Activated gamma-delta T cell treated with Interleukin-2 at 50 U/mL for 16 hours (primary cell): ENCODE measurements at regions not wholly inside any gene's neighbourhood (a gene's known extent, or its start where the extent isn't known, plus 50 kb on each side); places are given as distances from the start of the nearest gene placed in this dataset.

ENCODE experiments used
- DNase-seq: peaks from one replicate; pipeline ENCODE4 v3.0.0-alpha.2; 2020

DNA sequence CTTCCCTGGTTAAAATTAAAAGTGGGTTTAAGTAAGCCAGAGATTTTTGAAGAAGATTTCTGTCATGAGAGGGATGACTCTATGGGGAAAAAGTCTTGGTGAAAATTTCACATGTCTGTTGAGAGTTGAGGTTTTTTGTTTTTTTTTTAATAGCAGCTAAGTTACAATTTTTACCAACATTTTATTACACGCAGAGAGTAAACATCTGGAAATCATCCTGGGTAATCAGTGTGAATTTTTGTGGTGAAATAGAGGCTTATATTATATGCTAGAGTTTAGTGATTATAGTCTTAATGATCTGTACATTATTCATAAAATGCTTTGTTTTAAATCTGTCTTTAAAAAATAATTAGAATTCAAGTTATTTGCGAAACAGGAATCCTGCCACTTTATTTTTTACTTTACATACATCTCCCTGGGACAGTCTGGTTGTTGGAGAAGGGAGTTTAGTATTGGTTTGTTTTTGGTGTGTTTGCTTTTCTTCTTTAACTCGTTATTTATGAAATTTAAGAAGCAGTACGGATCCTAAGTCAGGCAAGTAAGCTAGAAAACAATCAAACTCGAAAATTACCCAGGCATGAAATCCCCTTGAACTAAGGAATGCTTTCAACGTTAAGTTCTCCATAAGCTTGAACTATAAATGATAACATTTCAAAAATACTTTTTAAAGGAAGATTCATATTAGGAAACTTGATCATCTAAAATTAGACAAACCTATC lies 143.4 kb upstream of the TSC22D2 start:
- DNase-seq: no peak

DNA sequence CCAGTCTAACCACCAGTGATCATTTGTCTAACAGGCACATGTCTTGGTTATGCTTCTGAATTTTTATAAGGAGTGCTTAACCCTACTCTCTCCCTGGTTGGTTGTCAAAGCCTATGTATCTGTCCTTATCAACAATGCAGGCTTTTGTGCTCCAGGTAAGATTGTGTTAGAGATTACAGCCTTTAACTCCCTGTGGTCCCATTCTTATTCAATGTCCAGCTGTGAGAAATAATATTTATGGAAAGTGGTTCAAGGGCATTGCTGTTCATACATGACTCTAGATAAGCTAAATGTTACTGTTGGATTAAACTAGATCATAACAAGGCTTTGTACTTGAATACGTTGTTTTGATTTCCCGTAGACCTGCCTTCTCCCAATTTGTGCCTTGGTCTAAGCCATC lies 146.1 kb upstream of the TSC22D2 start:
- no peak for DNase-seq

DNA sequence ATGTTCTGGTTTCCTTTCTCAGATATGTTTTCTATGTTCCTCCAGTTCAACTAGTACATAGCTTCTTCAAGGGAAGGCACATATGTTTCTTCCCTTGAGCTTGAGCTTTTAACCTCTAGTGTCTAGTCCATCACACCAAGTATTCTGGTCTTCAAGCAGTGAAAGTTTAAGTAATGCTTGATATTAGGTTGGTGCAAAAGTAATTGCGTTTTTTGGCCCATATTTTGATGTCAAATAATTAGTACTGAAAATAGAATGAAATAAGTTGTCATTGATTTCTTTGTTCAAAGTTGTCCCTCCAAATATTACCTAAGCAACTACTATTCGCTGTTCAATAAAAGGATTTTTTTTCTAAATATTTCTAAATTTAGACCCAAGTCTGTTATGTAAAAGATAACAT lies 146.7 kb upstream of the TSC22D2 start:
- no peak for DNase-seq

DNA sequence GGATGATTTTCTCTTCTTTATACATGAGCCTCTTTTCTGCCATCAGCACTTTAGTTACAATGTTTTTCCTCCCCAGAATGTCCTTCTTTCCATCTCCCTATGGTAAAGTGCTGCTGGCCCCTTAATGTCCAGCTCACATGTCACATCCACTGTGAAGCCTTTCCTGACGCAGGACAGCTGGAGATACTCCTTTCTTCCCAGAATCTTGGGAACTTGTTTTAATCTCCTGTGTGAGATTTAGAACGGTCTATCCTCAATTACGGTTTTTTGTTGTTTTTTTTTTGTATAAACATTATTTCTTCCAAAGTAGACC lies 147.7 kb upstream of the TSC22D2 start:
- DNase-seq: no peak

DNA sequence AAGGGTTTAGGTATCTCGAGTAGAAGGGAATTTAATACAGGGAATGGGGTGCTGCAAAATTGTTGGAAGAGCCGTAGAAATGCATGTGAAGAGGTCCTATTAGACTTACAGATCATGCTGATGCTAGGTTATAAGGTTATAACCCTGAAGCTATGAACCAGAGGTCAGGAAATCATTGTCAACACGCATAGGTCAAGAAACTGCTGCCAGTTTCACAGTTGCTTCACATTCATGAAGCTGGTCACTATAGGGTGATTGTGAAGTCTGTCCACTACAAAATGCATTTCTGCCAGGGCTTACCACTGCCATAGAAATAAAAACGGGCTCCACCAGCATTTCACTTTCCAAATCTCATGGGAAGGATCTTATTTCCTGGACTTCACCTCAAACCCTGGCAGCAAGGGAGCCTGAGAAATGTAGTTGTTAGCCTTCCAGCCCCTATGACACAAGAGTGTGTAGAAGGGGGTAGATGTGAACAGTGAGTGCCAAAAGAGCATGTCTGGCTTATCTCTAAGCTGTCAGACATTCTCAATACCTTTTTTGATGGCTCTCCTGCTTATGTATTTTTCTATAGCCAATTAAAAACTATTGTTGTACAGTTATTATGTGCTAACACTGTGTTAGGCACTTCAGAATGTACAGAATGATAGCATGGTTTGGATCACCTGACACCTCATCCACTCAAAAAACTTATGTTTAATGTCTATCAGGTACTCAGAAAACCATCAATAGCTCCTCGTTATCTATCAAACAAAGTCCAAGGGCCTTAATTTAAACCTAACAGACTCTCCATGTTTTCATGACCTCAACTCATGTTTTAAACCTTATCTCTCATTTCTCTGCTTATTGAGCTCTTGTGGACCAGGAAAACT lies 148.3 kb upstream of the TSC22D2 start:
- DNase-seq: no peak

DNA sequence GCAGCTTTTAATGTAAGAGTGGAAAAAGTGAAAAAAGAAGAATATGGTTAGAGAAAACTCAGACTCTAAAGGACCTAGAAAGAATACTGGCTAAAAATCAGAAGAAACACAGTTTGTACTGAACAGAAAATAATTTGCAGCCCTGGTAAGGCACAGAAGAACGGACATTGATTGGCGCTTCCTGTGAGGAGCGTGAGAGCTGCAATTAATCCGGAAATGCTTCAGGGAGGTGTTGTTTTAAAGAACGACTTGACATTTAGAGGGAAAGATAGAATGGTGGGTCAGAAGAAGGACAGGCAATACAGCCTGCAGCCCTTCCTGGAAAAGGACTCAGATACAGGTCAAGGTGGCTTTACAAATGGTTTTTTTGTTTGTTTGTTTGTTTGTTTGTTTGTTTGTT lies 151.3 kb upstream of the TSC22D2 start:
- no peak for DNase-seq

DNA sequence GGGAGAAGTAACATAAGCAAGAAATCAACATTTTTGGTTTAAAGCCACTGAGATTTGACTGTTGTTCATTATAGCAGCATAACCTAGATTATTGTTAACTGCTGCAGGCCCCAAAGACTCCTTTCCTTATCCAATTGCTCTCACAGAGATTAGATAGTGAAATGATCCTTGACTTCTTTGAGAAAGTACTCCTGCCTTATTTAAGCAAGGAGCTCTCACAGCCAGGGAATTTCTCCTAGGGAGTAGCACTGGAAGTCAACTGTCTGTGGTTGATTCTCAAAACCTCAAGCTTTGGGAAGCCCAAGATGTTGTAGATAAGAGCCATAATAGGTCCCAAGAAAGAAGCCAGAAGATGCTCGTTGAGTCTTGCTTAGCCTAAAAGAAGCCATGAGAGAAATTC lies 151.8 kb upstream of the TSC22D2 start:
- no peak for DNase-seq

GRCh38 chr3:150255826-150256225 lies 152.3 kb upstream of the TSC22D2 start:
- DNase-seq: no peak

- no peak for DNase-seq
Observed at GRCh38 chr3:150255413-150255812, 152.7 kb upstream of the TSC22D2 start.

GRCh38 chr3:150254309-150254708 lies 153.8 kb upstream of the TSC22D2 start:
- DNase-seq: no peak

DNA sequence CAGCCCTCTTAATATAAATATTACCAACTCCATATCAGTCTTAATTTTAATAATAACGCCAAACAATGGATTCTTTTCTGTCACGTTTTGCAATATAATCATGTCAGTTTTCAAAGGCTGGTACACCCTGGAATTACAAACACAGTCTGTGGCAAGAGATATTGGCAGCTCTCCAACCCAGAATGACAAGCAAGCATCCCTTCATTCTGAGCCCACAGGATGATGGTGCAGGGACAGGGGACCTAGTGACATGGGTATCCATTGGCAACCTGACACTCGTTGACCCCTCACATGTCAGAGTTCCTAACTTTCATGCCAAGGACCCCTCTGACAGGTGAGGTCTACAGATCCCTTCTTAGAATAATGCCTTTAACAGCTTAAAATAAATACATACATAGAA lies 154.5 kb upstream of the TSC22D2 start:
- DNase-seq: no peak

DNA sequence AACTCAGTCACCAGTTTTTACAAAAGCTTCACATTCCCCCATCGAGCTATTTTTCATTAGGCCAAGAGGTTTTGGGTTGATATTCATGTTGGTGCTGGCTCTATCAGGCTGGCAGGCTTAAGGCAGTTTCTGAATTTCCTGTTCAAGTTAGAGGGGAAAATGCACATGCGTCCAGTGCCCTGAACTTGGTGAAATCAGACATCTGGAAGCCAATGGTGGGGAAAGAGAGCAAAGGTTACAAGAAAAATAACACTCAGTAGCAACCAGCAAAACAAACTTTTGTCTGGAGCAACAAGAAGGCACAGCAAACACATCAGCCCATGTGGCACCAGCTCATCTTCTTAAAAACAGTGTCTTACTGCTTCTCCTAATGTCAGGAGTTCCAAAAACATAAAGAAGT lies 155.6 kb upstream of the TSC22D2 start:
- DNase-seq: no peak

DNA sequence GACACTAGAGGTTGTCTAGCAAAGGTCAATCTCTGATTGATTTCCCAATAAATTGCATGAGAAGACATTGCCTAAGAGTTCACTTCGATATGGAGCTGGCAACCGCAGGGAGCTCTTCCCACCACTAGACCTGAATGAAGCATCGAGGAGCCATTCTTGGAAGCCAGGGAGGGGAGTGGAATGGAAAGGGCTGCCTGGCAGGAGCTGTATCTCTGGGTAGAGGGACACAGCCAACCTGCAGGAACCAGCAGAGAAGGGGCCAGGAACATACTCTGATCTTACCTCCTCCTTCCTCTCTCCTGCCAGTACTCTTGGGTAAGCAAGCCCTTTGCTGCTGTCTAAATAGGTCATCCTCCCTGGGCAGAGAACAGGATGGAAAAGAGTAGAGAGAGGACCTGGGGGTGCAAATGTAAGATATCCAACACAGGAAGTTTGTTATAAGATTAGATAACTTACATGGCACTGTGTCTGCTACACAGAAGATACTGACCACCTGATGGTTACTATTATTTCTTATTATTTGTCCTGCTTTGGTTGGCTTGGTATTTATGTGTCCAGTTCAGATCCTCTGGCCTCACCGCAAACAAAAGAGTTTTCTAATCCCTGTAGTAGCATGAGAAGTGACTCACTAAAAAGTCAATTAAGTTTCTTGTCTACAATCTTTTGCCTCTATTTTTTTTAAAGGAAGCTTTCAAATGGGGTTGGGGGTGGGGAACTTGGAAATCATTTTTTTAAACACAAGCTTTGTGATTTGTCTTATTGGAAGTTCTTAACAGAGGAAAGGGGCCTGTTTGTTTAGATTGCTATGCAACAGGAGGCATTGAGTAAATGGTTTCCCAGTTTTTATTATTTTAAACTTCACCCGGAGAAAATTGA lies 156.7 kb upstream of the TSC22D2 start:
- DNase-seq: no peak

DNA sequence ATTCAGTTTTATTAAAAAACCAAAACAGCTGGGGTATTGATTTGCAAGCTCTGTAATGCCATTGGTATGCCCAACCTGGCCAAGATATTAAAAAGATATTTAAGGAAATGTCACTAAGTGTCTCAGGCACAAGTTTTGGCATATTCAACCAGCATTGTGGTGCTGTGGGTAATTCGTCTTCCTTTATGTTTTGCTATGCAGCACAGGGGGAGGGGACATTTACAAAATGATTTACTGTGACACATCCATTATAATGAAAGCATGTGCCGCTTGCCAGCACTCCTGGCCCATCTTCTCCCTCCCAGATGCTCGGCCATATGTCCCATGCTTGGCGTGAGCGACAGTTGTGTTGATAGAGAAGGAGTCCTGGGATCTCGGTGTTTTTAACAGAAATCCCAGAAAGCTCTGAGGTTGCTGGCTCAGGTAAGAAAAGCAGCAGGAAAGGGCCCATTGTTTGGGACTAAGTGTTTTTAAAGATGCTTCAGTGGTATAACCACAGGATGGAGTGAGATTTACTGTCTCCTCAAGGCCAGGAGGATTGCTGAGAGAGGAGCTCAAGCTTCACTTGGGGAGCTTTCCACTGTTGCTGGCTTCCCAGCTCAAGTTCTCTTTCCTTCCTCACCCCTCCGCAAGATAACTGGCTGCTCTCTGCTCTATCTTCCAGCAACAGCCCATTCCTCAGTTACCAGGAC lies 158.2 kb upstream of the TSC22D2 start:
- no peak for DNase-seq

DNA sequence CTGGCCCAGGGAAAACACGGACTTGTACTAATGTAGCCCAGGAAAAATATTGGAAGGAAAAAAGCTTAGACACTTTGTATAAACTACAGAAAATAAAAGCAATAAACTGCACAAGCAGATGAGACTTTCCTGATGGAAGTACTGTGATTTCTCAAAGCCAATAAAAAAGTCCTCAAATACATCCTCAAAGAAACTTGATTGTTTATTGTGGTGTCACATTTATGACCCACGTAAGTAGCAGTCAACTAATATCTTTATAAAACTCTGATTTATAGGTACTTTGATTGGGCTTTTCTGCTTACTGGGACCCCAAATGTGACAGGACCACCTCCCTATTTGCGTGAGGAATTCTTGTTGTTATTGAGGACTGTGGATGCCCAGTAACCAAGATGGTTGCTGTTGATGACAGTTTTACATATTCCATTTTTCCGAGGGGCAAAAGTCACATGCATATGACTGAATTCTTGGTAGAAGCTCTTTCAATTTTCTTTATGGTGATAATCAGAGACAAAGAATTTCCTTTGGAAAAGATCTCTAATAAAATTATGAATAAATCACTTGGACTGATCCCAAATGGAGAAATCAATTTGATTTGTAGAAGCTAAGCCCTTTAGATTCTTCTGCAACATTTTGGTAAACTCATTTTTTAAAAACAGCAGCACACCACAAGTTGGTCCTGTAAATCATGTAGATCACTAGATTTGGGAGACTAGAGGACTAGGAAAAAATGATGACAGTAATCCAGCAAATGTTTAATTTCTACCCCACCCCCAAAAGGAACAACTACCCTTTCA lies 159.0 kb upstream of the TSC22D2 start:
- DNase-seq: no peak

GRCh38 chr3:150248116-150248887 lies 159.8 kb upstream of the TSC22D2 start:
- DNase-seq: no peak

DNA sequence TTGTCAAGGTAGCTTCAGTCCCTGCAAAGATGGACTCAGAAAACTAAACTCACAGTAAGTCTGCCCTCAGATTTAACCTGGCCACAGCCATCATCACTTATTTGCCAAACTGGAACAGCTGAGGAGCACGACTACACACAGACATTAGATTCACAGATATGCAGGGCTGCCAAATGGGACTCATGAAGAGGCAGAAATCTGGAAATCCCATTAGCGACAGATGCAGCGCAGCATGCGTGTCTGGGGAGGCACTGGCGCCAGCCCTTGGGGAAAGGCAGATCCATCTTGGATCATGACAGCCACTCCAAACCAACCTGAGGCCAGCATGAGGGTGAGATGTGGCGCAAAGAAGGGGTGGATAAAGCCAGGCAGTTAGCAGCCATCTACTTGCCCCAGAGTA lies 160.7 kb upstream of the TSC22D2 start:
- no peak for DNase-seq

GRCh38 chr3:150243466-150243865 lies 164.6 kb upstream of the TSC22D2 start:
- no peak for DNase-seq

- DNase-seq: no peak
Observed at GRCh38 chr3:150242220-150242936, 165.7 kb upstream of the TSC22D2 start.

DNA sequence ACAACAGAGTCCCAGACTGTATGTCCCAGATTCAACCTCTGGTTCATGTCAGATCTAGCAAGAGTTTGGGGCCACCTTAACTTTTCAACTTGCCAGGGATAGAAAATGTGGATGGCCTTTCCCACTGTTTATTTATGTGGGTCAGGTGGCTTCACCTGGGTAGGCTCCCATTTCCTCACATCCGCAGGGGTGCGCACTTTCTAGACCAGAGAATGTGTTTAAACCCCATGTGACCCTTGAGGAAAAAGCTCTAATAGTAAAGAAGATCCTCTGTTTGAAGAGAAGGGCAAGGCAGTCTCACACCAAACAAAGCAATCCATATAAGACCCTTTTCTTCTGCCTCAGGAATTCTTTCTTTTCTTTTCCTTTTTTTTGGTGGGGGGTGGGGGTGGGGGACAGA lies 167.2 kb upstream of the TSC22D2 start:
- DNase-seq: no peak

GRCh38 chr3:150239766-150240165 lies 168.3 kb upstream of the TSC22D2 start:
- DNase-seq: no peak
